Gastroesophageal sphincter (tissue), 3 donors: ENCODE measurements at regions not wholly inside any gene's neighbourhood (a gene's known extent, or its start where the extent isn't known, plus 50 kb on each side); places are given as distances from the start of the nearest gene placed in this dataset.

Experiments used
- POLR2A ChIP-seq, 2 donors: fragments of 450-650 bp; IDR thresholded peaks; one replicate each; pipeline ENCODE4 v1.6.1; 2017; ENCODE audit warnings: antibody characterized with exemption in 2 of 2, mild to moderate bottlenecking in 2 of 2, moderate library complexity in 1 of 2
- POLR2AphosphoS5 ChIP-seq: sonication (generic); formaldehyde crosslinking; IDR thresholded peaks from one replicate; pipeline ENCODE4 v1.6.1; 2017; ENCODE audit warnings: antibody characterized with exemption
- TF ChIP-seq, protein P1 (sequence below), 4 experiments: fragments of 200-600 bp in 2 of 4; fragments of 450-650 bp in 2 of 4; sonication (generic) in 1 of 4; IDR thresholded peaks; one replicate each; pipeline ENCODE4 v1.5.1; 2017 to 2019; ENCODE audit warnings: antibody characterized with exemption in 4 of 4, mild to moderate bottlenecking in 2 of 4, moderate library complexity in 2 of 4

DNA sequence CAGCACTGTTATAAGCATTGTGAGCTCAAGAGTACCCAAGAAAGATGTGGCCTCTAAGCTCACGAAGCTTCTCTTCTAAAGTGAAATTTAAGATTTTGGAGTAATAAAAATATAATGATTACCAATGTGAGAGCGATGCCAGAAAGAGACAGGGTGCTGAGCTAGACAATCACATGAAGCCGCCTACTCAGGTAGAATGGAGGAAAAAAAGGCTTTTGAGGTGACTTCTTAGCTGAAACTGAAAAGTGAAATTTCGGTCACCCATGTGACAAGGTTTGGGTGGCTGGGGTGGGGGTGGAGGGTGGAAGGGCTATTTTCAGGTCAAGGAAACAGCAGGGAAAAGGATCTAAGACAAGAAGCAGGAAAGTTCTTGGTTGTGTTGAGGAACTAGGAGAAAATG lies 388.2 kb upstream of the WWC1 start:
- TF ChIP-seq, protein P1, sequence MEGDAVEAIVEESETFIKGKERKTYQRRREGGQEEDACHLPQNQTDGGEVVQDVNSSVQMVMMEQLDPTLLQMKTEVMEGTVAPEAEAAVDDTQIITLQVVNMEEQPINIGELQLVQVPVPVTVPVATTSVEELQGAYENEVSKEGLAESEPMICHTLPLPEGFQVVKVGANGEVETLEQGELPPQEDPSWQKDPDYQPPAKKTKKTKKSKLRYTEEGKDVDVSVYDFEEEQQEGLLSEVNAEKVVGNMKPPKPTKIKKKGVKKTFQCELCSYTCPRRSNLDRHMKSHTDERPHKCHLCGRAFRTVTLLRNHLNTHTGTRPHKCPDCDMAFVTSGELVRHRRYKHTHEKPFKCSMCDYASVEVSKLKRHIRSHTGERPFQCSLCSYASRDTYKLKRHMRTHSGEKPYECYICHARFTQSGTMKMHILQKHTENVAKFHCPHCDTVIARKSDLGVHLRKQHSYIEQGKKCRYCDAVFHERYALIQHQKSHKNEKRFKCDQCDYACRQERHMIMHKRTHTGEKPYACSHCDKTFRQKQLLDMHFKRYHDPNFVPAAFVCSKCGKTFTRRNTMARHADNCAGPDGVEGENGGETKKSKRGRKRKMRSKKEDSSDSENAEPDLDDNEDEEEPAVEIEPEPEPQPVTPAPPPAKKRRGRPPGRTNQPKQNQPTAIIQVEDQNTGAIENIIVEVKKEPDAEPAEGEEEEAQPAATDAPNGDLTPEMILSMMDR (IDR thresholded peaks at IDR 0.05) = no peak
- TF ChIP-seq POLR2AphosphoS5 = no peak
- TF ChIP-seq POLR2A (IDR thresholded peaks at IDR 0.05) = no peak
